Activated effector memory CD4-positive, alpha-beta T cell treated with Interleukin-2 at 50 U/mL for 16 hours (primary cell): ENCODE measurements at regions not wholly inside any gene's neighbourhood (a gene's known extent, or its start where the extent isn't known, plus 50 kb on each side); places are given as distances from the start of the nearest gene placed in this dataset.
"Not testable (repeated sequence)": the region's sequence is repeated elsewhere in the genome, so short reads cannot be mapped to it uniquely, and the experiment has no call there.

ENCODE experiments used
- DNase-seq: peaks from one replicate; pipeline ENCODE4 v3.0.0-alpha.2; 2020

DNA sequence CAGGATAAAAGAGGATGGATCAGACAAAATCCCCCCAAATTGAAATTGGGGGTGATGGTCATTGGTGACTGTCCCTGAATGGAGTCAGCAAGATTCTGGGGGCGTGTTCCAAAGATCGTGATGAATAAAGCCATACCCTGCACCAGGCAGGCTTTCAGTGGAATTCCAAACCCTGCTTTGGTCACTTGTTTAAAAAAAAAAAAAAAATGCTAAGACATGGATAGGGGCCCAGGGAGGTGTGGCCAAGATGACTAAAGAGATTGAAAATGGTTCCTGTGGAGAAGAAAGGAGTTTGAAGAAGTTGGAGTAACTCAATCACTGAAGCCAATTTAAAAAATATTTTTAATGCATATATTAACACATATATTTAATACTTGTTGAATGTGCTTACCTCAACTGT is 161.4 kb upstream of the KCNG1 start:
- no peak for DNase-seq

DNA sequence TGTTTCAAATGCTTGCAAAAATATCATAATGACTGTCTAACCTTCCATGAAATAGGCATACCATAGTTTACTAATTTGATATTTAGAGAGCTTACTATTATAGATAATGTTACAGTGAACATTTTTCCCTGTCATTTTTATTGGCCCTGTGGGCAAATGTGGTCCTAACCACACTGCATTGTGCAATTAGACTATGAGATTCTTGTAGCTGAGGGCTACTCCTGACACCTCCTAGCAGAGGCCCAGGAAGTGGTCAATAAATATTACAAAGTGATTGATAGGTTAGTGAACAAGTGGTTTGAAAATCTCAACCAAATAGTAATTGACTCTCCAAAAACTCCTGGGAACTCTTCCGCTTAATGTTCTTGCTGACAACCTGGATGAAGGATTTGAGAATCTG is 160.5 kb upstream of the KCNG1 start:
- DNase-seq = no peak

DNA sequence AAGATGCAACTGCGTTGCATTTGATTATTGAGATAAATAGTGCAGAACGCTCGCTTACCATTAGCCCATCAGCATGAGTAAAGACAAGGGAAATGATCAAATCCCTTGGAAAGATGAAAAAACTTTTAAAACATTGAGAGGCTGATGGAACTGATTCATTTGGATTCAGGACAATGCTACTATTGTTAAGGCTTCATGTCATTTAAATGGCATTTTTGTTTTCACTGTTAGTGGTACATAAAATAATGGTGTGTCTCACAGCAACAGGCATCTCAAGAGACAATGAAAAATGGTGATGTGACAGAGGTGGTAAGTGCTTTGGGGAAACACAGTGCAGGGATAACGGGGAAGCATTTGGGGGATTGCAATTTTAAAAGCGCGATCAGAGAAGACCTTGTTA is 159.7 kb upstream of the KCNG1 start:
- DNase-seq = no peak

DNA sequence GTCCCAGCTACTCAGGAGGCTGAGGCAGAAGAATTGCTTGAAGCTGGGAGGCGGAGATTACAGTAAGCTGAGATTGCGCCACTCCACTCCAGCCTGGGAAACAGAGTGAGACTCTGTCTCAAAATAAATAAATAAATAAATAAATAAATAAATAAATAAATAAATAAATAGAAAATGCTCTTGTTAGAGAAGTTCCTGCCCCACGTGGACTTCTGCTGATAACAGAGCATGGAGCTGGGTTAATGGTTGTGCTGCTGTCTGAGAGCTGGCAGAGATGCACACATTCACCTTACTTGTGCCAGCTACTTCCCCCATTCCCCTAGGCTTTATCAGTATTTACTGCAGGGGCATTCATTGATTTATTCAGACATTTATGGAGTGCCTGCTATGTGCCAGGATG is 155.2 kb upstream of the KCNG1 start:
- no peak for DNase-seq

DNA sequence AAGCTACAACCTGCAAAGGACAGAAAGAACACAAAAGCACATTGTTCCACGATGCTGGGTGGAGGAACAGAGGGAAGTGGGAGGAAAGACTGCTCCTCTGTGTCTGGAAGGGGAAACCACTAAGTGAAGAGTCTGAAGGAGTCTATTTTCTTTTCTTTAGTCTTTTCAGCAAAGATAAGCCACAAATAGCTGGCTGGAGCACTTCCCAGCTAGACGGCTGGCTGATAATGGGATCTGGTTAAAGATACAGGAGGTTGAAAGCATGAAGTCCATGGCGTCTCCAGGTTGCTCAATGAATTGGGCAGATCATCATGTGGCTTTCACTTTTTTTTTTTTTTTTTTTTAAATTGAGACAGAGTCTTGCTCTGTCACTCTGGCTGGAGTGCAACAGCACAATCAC is 154.0 kb upstream of the KCNG1 start:
- DNase-seq = no peak

DNA sequence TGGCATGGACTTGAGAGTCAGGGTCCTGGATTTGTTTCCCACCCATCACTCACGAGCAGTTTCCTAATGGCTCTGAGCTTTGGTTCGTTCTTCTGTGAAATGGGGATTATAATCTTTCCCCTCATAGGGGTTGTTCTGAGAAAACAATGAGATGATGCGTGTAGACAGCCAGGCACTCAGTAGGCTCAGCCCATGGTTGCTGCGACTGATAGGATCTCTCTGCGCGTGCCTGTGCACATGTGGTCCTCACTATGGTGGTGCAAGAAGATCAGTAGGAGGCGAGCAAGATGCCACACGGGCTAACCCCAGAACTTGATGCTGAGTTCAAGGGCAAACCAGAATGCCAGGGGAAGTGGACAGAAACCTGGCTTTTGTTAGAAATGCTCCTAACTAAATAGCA is 153.5 kb upstream of the KCNG1 start:
- no peak for DNase-seq

GRCh38 chr20:51175724-51176123 is 152.8 kb upstream of the KCNG1 start:
- no peak for DNase-seq

GRCh38 chr20:51175156-51175555 is 152.2 kb upstream of the KCNG1 start:
- DNase-seq = no peak

- no peak for DNase-seq
Measured at GRCh38 chr20:51174536-51174935, 151.6 kb upstream of the KCNG1 start.

GRCh38 chr20:51172558-51173428 is 149.9 kb upstream of the KCNG1 start:
- DNase-seq = no peak

GRCh38 chr20:51171141-51171540 is 148.2 kb upstream of the KCNG1 start:
- DNase-seq = no peak

- DNase-seq = no peak
Measured at GRCh38 chr20:51169813-51170212, 146.9 kb upstream of the KCNG1 start.

- not testable (repeated sequence) for DNase-seq
Measured at GRCh38 chr20:51167911-51168310, 145.0 kb upstream of the KCNG1 start.

GRCh38 chr20:51166489-51166888 is 143.6 kb upstream of the KCNG1 start:
- no peak for DNase-seq

GRCh38 chr20:51165131-51165530 is 142.2 kb upstream of the KCNG1 start:
- DNase-seq = no peak

GRCh38 chr20:51164731-51165130 is 141.8 kb upstream of the KCNG1 start:
- DNase-seq = no peak

DNA sequence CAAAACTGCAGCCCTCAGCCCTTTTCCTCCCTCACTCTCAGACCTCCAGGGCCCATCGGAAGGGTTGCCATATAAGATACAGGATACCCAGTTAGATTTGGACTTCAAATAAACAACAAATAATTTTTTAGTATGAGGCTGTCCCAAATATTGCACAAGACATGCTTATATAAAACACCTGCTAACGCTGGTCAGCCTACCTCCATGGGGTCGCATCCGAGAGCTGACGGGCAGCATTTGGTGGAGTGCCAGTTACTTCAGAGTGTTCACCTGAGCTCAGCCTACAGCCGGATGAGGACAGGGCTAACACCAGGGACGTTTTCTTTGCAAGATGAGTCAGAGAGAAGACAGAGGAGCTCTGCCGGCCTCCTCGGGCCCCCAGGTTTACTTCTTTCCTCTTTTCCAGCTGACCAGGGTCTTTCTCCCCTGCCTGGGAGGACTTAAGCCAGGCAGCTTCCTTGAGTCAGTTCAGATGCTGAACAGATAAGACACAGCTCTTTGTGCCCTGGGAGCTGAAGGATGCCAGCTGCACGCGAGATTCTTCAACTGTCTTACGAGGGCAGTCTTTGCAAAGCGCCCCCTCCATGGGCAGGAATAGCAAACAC is 141.2 kb upstream of the KCNG1 start:
- no peak for DNase-seq

- DNase-seq = no peak
Measured at GRCh38 chr20:51162015-51162414, 139.1 kb upstream of the KCNG1 start.

DNA sequence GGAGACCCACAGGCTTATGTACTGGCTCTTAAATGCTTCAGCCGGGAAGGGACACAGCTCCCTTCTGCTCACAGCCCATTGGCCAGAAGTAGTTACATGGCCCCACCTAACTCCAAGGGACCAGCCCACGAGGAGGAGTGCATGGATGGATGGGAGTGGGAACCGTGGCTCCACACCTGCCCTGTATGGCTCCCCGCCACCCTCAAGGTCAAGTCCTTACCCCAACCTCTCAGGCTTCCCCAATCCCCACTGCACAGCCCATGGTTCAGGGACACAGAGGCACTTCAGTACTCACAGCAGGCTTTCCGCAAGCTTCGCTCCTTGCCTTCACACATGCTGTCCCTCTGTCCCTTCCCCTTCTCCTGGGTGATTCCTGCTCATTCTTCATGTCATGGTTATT is 137.9 kb upstream of the KCNG1 start:
- DNase-seq = no peak

DNA sequence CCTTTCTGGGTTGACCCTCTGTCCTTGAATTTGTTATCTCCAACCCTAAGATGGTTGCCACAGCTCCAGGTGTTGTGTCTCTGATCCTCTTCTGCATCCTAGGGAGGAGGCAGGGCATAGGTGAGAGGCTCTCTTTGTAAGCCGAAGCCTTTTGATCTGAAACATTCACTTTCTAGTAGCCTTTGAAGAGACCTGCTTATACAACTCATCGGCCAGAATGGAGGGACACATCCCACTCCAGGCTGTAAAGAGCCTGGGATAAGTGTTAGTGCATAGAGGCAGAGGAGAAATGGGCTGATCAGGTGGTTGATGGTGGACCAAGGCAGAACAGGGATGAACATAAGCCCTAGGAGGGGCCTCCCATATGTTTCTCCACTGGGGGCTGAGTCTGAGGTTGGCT is 137.1 kb upstream of the KCNG1 start:
- DNase-seq = no peak

DNA sequence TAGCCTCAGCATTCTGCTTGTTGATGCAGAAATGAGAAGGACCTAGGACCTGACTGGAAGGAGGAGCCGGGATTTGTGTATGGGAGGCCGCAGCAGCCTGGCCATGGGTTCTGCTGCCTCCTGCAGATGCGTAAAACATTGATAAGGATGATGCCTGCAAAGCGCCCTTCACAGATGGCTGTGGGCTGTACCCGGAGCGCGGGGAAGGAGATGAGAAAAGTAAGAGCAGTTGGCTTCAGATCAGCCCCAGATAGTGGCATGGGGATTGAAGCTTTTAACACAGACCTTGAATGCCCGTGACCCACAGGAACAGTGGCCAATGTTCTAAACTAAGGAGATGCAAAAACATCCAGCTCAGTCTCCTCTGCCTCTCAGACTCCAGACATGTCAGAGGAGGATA is 136.4 kb upstream of the KCNG1 start:
- DNase-seq = no peak

DNA sequence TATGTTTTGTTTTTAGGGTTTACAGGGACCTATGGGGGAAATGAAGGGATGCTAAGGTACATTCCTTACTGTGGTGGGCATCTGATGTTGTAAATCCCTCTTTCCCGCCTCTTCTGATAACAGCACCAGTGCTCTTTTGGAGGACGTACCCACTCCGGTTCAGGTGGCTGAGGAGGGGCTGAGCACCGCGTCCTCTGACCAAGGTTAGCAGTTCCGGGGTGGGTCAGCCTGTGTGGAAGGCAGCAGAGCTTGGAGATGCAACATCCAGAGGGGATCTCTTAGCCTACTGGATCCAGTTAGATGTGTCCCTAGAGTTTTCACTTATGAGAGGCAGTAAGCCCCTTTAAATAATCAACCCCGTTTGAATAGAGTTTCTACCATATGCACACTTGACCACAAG is 135.3 kb upstream of the KCNG1 start:
- DNase-seq = no peak

DNA sequence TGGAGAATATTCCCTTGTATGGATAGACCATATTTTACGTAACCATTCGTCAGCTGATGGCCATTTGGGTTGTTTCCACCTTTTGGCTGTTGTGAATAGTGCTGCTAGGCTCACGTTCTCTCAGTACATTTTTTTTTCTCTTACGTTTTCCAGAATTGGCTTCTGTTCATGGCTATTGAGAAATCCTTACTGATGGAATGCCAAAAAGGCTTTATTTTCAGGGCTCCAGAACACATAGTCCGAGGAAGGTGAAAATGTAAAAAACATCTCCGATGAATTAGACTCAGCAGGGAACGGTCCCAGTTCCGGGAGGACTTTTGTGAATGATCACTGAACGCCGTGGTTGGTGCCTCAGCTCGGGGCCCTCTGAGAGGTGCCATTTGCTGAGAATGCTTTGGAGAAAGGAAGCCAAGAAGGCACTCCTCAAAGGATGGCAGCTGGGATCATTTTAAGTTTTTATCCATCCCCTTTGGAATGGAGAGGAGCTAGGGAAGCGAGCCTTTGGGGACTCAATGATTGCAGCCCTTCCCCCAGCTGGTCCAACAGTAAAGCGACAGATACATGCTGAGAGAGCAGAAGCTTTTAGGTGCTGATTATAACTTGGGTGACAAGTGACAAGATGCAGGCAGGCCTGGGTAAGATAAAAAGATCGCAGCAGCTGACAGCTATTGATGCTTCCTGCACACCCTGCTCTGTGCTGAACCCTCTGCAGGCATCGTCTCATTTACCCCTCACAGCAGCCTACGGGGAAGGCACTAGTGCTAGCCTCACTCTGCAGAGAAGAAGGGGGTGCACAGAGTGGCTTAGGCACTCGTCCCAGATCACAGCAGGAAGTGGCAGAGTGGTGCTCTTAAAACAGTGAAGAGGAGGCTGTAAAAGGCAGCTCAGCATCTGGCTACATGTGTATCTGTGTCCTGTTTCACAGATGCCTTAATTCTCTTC is 133.4 kb upstream of the KCNG1 start:
- DNase-seq = no peak
